Ascending aorta (tissue), 2 donors: ENCODE measurements at regions not wholly inside any gene's neighbourhood (a gene's known extent, or its start where the extent isn't known, plus 50 kb on each side); places are given as distances from the start of the nearest gene placed in this dataset.

Source experiments
- DNase-seq, 2 donors: peaks; one replicate each; pipeline ENCODE4 v3.0.0-alpha.2; 2019; ENCODE audit warnings: low spot score in 2 of 2
- H3K27ac ChIP-seq, 2 donors: fragments of 200-600 bp; sonication (generic); one replicate each; pipeline ENCODE4 v1.5.1; 2016 to 2017; ENCODE audit warnings: mild to moderate bottlenecking in 1 of 2
- H3K27me3 ChIP-seq: fragments of 200-600 bp; sonication (generic); one replicate; pipeline ENCODE4 v1.5.1; 2017
- H3K36me3 ChIP-seq, 2 donors: fragments of 200-600 bp; sonication (generic); one replicate each; pipeline ENCODE4 v1.5.1; 2016
- H3K4me1 ChIP-seq, 2 donors: fragments of 200-600 bp; sonication (generic); one replicate each; pipeline ENCODE4 v1.5.1; 2016 to 2017; ENCODE audit warnings: mild to moderate bottlenecking in 1 of 2
- H3K4me3 ChIP-seq, 2 donors: fragments of 200-600 bp; sonication (generic); one replicate each; pipeline ENCODE4 v1.5.1; 2016 to 2017; ENCODE audit warnings: mild to moderate bottlenecking in 1 of 2
- H3K9me3 ChIP-seq, 2 donors: fragments of 200-600 bp; sonication (generic); one replicate each; pipeline ENCODE4 v1.5.1; 2016
- intact Hi-C: fragments of 100-400 bp; cut with DNase I; formaldehyde crosslinking; loops from one replicate; pipeline ENCODE4 v1.15.1; 2023
- TF ChIP-seq, protein P1 (sequence below), 3 experiments: fragments of 200-600 bp in 2 of 3; fragments of 450-650 bp in 1 of 3; sonication (generic) in 2 of 3; IDR thresholded peaks; one replicate each; pipeline ENCODE4 v1.5.1; 2016 to 2019; ENCODE audit warnings: antibody characterized with exemption in 3 of 3, mild to moderate bottlenecking in 1 of 3, moderate library complexity in 1 of 3

DNA sequence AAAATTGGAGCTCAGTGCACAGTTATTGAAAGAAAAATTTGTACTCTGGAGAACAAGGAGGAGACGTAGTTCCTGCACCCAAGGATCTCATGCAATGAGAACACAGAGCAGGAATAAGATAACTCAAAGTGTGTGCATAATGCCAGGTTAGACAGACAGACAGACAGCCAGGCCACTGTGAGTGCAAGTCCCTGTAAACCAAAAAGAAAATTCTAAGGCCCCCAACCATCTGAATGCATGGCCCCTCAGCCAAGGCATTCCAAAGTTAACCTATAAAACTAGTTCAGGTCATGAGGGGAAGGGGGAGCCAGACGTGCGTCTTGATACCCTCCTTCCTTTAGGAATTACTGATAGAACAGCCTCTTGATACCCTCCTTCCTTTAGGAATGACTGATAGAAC is 94.5 kb upstream of the ENPP6 start:
- no peak overlapping the region for H3K27ac ChIP-seq
- no peaks in the 10 kb centered on the region for H3K27me3 ChIP-seq
- no peaks in the 10 kb centered on the region for H3K4me1 ChIP-seq
- H3K9me3 ChIP-seq = no peaks in the 10 kb centered on the region
- no peaks in the 10 kb centered on the region for H3K36me3 ChIP-seq
- no peak for DNase-seq
- TF ChIP-seq, protein P1, sequence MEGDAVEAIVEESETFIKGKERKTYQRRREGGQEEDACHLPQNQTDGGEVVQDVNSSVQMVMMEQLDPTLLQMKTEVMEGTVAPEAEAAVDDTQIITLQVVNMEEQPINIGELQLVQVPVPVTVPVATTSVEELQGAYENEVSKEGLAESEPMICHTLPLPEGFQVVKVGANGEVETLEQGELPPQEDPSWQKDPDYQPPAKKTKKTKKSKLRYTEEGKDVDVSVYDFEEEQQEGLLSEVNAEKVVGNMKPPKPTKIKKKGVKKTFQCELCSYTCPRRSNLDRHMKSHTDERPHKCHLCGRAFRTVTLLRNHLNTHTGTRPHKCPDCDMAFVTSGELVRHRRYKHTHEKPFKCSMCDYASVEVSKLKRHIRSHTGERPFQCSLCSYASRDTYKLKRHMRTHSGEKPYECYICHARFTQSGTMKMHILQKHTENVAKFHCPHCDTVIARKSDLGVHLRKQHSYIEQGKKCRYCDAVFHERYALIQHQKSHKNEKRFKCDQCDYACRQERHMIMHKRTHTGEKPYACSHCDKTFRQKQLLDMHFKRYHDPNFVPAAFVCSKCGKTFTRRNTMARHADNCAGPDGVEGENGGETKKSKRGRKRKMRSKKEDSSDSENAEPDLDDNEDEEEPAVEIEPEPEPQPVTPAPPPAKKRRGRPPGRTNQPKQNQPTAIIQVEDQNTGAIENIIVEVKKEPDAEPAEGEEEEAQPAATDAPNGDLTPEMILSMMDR (IDR thresholded peaks at IDR 0.05) = no peak
- intact Hi-C loops = no loop called here
- no peak overlapping the region for H3K4me3 ChIP-seq

DNA sequence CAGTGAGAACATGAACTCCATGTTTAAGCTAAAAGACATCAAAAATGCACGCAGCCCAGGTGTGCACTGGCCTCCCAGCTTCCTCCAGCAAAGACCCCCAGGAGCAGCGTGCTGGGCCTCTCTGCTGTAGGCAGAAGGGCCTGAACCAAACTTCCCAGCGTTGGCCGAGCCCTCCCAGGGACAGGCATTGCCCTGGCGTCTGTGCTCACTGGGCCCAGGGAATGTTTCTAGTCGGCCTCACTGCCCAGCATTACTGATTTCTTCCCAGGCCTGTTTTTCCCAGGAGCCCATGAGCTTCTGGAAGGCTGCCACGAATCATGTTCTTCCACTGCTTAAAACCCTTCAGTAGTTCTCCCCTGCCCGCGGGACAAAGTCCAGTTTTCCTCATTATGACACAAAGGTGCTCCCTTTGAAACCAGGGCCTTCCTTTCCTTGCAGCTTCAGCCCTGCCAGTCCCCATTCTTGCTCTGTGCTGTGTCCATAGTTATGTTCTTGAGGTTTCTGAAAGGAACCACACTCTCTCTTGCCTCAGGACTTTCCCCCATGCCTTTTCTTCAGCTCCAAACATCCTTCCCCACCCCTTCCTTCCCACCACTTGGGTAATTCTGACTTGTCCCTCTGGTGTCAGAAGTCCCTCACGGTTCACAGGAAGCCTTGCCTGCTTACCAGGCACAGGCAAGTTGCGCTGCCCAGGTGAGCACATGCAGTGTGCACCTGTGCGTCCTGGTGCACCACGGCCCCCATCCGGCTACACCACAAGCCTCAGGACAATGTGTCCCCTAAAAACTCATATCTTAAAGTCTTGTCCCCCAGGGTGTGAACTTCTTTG is 93.4 kb upstream of the ENPP6 start:
- H3K27ac ChIP-seq = no peak overlapping the region
- no peaks in the 10 kb centered on the region for H3K36me3 ChIP-seq
- H3K9me3 ChIP-seq = no peaks in the 10 kb centered on the region
- TF ChIP-seq, protein P1 (IDR thresholded peaks at IDR 0.05) = no peak
- H3K27me3 ChIP-seq = no peaks in the 10 kb centered on the region
- no peak for DNase-seq
- no peaks in the 10 kb centered on the region for H3K4me1 ChIP-seq
- intact Hi-C loops = no loop called here
- no peak overlapping the region for H3K4me3 ChIP-seq

DNA sequence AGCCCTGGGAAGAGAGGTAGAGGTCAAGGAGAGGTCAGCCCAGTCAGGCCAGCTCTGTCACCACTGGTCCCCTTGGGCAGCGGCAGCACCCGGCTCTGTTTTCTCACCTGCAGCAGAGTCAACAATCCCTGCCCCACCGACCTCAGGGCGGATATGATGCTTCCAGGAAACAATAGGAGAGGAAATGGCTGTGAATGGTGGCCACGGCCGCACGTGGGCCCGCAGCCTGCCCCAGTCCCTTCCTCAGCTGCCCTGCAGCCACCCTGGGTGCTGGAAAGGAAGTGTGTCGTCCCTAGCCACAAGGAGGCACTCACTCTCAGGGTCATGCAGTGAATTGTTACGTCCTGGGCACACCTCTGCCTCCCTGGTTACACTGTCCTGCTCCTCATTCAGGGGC is 92.5 kb upstream of the ENPP6 start:
- Histone ChIP-seq H3K27me3 (no peaks in the 10 kb centered on the region), H3K36me3 (no peaks in the 10 kb centered on the region), H3K27ac (no peak overlapping the region), H3K9me3 (no peaks in the 10 kb centered on the region), H3K4me3 (no peak overlapping the region), H3K4me1 (no peaks in the 10 kb centered on the region)
- intact Hi-C loops = no loop called here
- no peak for DNase-seq
- TF ChIP-seq, protein P1 (IDR thresholded peaks at IDR 0.05) = no peak

DNA sequence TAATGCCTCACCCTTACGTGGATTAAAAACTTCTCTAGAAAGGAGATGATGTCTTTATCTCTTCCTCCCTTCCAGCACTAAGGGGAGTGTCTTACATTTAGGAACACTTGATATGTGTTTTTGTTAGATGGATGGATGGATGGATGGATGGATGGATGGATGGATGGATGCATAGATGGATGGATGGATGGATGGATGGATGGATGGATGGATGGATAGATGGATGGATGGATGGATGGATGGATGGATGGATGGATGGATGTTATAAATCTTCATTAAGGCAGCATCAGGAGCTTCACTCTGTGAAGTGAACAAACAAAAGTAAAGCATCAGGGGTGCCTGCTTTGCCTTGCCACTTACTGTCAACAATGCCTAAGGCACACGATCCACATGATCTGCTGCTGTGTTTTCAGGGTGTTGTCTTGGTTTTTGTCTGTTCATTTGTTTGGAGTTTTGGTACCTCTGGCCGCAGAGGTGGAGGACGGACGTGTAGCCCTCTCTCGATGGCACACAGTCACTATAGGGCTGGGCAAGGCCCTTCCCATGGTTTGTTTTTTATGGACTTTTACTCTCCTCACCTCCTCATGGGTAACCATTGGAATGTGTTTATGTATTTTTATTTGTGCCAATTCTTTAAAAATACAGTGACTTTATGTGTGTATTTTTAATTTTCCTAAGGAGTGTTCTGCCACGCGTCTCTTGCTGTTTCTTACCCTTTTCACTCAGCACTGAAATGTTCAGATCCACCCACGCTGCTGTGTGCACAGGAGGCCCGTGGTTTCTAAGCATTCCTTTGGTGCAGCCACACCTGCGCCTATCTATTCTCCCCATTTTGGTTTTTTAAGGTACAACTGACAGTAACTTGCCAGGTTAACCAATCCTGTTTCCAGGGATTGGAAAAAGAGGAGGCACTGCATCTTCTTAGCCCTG is 91.8 kb upstream of the ENPP6 start:
- no peaks in the 10 kb centered on the region for H3K27me3 ChIP-seq
- no peaks in the 10 kb centered on the region for H3K36me3 ChIP-seq
- H3K9me3 ChIP-seq = no peaks in the 10 kb centered on the region
- no peak overlapping the region for H3K4me3 ChIP-seq
- H3K27ac ChIP-seq = no peak overlapping the region
- H3K4me1 ChIP-seq = no peaks in the 10 kb centered on the region
- TF ChIP-seq, protein P1 (IDR thresholded peaks at IDR 0.05) = no peak
- DNase-seq = no peak
- intact Hi-C loops = no loop called here

DNA sequence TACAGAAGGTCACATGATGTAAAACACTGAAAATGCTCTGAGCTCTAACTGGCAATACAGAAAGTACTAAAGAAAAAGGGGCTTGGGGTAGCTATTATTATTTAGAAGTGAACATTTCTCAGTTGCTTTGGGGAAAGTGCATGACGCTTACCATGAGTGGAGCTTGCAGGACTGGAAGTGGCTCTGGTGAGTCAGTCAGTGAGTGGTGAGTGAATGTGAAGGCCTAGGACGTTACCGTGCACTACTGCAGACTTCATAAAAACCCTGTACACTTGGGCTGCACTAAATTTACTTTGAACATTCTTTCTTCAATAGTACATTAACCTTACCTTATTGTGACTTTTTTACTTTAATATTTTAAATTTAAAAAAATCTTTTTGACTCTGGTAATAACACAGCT is 89.3 kb upstream of the ENPP6 start:
- no peaks in the 10 kb centered on the region for H3K27me3 ChIP-seq
- H3K9me3 ChIP-seq = no peaks in the 10 kb centered on the region
- no peak overlapping the region for H3K4me3 ChIP-seq
- no peaks in the 10 kb centered on the region for H3K36me3 ChIP-seq
- H3K27ac ChIP-seq = no peak overlapping the region
- intact Hi-C loops = no loop called here
- no peaks in the 10 kb centered on the region for H3K4me1 ChIP-seq
- TF ChIP-seq, protein P1 (IDR thresholded peaks at IDR 0.05) = no peak
- DNase-seq = no peak
